Progenitor cell of endocrine pancreas (in vitro differentiated cells): ENCODE measurements at regions not wholly inside any gene's neighbourhood (a gene's known extent, or its start where the extent isn't known, plus 50 kb on each side); places are given as distances from the start of the nearest gene placed in this dataset.
"Not testable (repeated sequence)": the region's sequence is repeated elsewhere in the genome, so short reads cannot be mapped to it uniquely, and the experiment has no call there.

Experiments used
- DNase-seq: peaks from one replicate; pipeline ENCODE4 v3.0.0; 2021; ENCODE audit warnings: low spot score; ENCODE audit not compliant: unreplicated experiment
- H3K27ac Mint-ChIP-seq: 2 replicates; pipeline ENCODE4 v1.8.0; 2021; ENCODE audit warnings: mild to moderate bottlenecking, moderate library complexity, mixed read lengths
- H3K27me3 Mint-ChIP-seq: 2 replicates; pipeline ENCODE4 v1.8.0; 2021; ENCODE audit warnings: mixed read lengths
- H3K36me3 Mint-ChIP-seq: 2 replicates; pipeline ENCODE4 v1.8.0; 2022; ENCODE audit warnings: mixed read lengths; ENCODE audit not compliant: insufficient read depth
- H3K4me1 Mint-ChIP-seq: 2 replicates; pipeline ENCODE4 v1.8.0; 2021; ENCODE audit warnings: low read depth, mixed read lengths
- H3K4me3 Mint-ChIP-seq: 2 replicates; pipeline ENCODE4 v1.8.0; 2021; ENCODE audit warnings: low read depth, mild to moderate bottlenecking, moderate library complexity, mixed read lengths
- H3K9me3 Mint-ChIP-seq: 2 replicates; pipeline ENCODE4 v1.8.0; 2021; ENCODE audit warnings: low read depth, mixed read lengths
- TF ChIP-seq, protein P1 (sequence below): fragments of 200-600 bp; sonication (generic); IDR thresholded peaks from one replicate; pipeline ENCODE4 v1.5.0; 2021; ENCODE audit warnings: antibody characterized with exemption, mild to moderate bottlenecking; ENCODE audit not compliant: unreplicated experiment

DNA sequence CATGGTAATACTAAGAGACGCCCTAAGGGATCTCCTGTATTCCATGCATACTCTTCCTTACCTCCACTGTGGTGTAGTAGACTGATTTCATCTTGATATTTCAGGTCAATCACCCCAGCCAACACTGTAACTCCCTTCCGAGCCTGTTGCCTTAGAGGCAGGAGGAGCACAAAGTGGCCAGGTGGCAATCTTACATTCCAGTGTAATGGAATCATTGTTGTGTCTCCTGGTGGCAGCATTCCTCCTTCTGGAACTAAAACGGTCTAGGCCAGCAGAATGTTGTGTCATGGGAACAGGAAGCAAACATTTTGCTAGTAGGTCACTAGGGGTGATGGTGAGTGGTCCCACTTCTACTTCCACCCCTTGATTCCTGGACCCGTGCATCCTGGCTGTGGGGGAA is 405.7 kb upstream of the SLC10A2 start:
- Mint-ChIP-seq H3K4me3 (no peak overlapping the region), H3K4me1 (no peaks in the 10 kb centered on the region), H3K9me3 (peaks cover 2% of the 10 kb centered on the region), H3K27me3 (no peaks in the 10 kb centered on the region), H3K27ac (no peak overlapping the region), H3K36me3 (no peaks in the 10 kb centered on the region)
- TF ChIP-seq, protein P1, sequence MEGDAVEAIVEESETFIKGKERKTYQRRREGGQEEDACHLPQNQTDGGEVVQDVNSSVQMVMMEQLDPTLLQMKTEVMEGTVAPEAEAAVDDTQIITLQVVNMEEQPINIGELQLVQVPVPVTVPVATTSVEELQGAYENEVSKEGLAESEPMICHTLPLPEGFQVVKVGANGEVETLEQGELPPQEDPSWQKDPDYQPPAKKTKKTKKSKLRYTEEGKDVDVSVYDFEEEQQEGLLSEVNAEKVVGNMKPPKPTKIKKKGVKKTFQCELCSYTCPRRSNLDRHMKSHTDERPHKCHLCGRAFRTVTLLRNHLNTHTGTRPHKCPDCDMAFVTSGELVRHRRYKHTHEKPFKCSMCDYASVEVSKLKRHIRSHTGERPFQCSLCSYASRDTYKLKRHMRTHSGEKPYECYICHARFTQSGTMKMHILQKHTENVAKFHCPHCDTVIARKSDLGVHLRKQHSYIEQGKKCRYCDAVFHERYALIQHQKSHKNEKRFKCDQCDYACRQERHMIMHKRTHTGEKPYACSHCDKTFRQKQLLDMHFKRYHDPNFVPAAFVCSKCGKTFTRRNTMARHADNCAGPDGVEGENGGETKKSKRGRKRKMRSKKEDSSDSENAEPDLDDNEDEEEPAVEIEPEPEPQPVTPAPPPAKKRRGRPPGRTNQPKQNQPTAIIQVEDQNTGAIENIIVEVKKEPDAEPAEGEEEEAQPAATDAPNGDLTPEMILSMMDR = no peak
- no peak for DNase-seq

DNA sequence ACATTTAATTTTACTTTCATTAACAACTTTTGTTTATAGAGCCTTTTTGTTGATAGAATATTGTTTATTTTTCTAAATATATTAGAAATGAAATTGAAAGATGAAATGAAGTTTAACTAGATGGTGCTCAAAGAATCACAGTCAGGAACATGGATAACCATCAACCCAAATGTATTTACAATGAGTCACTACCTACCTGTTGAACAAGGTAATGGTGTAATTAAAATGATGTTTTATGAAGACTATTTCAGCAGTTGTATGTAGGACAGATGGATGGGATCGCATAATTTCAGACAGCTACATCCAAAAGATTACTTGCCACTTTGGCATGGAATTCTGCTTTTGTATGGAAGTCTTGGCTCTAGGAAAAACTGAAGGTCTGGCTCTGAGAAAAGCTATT is 403.6 kb upstream of the SLC10A2 start:
- H3K36me3 Mint-ChIP-seq = no peaks in the 10 kb centered on the region
- no peak for DNase-seq
- no peaks in the 10 kb centered on the region for H3K4me1 Mint-ChIP-seq
- peaks cover 2% of the 10 kb centered on the region for H3K9me3 Mint-ChIP-seq
- no peaks in the 10 kb centered on the region for H3K27me3 Mint-ChIP-seq
- H3K27ac Mint-ChIP-seq = no peak overlapping the region
- TF ChIP-seq, protein P1 = no peak
- H3K4me3 Mint-ChIP-seq = no peak overlapping the region

DNA sequence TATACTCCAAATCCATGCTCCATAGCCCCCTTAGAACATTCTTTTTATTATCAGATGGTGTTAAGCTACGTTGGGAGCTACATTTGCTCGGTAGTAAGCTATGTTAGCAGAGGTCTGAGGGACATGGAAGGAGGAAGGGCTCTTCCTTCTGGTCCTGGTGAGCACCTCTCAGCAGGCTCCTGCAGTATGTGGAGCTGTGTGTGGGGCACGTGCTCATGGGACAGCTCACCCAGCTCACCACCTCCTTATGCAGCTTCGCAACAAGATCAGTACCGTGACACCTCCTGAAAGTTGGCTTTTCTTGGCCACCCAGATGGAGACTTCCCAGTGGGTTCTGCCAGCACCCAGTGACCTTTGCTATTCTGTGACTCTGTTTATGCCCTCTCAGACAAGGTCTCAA is 400.5 kb upstream of the SLC10A2 start:
- no peaks in the 10 kb centered on the region for H3K4me1 Mint-ChIP-seq
- H3K27ac Mint-ChIP-seq = no peak overlapping the region
- TF ChIP-seq, protein P1 = no peak
- no peaks in the 10 kb centered on the region for H3K27me3 Mint-ChIP-seq
- no peaks in the 10 kb centered on the region for H3K36me3 Mint-ChIP-seq
- peaks cover under 1% of the 10 kb centered on the region for H3K9me3 Mint-ChIP-seq
- no peak for DNase-seq
- H3K4me3 Mint-ChIP-seq = no peak overlapping the region

DNA sequence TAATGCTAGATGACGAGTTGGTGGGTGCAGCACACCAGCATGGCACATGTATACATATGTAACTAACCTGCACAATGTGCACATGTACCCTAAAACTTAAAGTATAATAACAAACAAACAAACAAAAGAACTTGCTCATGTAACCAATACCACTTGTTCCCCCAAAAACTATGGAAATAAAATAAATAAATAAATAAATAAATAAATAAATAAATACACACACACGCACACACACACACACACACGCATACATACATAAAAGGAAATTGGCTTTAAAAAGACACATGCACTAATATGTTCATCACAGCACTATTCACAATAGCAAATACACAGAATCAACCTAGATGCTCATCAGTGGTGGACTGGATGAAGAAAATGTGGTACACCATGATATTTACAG is 394.0 kb upstream of the SLC10A2 start:
- H3K4me3 Mint-ChIP-seq, H3K36me3 Mint-ChIP-seq, H3K27me3 Mint-ChIP-seq, H3K4me1 Mint-ChIP-seq, H3K27ac Mint-ChIP-seq, DNase-seq: not testable (repeated sequence)
- H3K9me3 Mint-ChIP-seq = peaks cover 12% of the 10 kb centered on the region

DNA sequence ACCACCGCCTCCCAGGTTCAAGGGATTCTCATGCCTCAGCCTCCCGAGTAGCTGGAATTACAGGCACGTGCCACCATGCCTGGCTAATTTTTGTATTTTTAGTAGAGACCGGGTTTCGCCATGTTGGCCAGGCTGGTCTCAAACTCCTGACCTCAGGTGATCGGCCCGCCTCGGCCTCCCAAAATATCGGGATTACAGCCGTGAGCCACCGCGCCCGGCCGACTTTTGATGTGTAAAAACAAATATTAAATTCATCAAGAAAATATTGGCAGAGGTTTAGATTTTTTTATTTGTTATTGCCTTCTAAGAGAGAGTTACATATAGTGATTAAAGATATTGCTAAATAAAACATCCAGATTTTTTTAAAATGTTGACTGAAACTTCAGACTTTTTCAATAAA is 390.8 kb upstream of the SLC10A2 start:
- not testable (repeated sequence) for H3K4me1 Mint-ChIP-seq, H3K27me3 Mint-ChIP-seq, H3K4me3 Mint-ChIP-seq, H3K36me3 Mint-ChIP-seq, H3K27ac Mint-ChIP-seq, DNase-seq
- H3K9me3 Mint-ChIP-seq = peaks cover 12% of the 10 kb centered on the region

DNA sequence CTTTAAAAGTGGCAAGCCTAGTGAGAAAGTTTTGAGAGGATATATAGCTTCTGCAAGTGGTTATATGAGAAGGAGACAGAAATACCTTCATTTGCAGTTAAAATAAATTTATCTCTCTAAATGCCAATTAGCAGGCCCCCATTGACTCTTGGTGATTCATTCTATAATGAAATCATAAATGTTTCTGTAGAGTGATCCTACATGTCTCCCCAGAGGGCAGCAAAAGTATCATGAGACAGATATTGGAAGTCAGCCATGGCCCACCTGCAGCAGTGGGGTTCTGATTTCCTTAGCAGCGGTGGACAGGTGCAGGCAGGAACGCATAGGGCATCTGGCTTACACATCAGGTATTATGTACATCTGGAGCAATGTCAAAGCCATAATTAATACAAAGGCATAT is 385.4 kb upstream of the SLC10A2 start:
- H3K9me3 Mint-ChIP-seq = no peaks in the 10 kb centered on the region
- H3K27me3 Mint-ChIP-seq = no peaks in the 10 kb centered on the region
- TF ChIP-seq, protein P1 = no peak
- no peaks in the 10 kb centered on the region for H3K36me3 Mint-ChIP-seq
- no peak overlapping the region for H3K4me3 Mint-ChIP-seq
- no peak for DNase-seq
- no peaks in the 10 kb centered on the region for H3K4me1 Mint-ChIP-seq
- no peak overlapping the region for H3K27ac Mint-ChIP-seq
